Spinal cord (tissue), 9 donors: ENCODE measurements at regions not wholly inside any gene's neighbourhood (a gene's known extent, or its start where the extent isn't known, plus 50 kb on each side); places are given as distances from the start of the nearest gene placed in this dataset.
"Not testable (repeated sequence)": the region's sequence is repeated elsewhere in the genome, so short reads cannot be mapped to it uniquely, and the experiment has no call there.

Experiments used
- DNase-seq, 6 donors: peaks; one replicate each; pipeline versions ENCODE4 v3.0.0 to v3.0.0-alpha.2; 2013 to 2015; ENCODE audit warnings: low spot score in 6 of 6, low read depth in 4 of 6
- H3K27ac ChIP-seq: one replicate; pipeline ENCODE4 v1.5.1; 2013; ENCODE audit warnings: low read depth, low read length, control low read depth
- H3K27me3 ChIP-seq: one replicate; pipeline ENCODE4 v1.6.1; 2013; ENCODE audit warnings: low read length; ENCODE audit not compliant: control insufficient read depth, insufficient read depth
- H3K36me3 ChIP-seq: one replicate; pipeline ENCODE4 v1.6.1; 2013; ENCODE audit warnings: low read length; ENCODE audit not compliant: control insufficient read depth, insufficient read depth
- H3K4me1 ChIP-seq: one replicate; pipeline ENCODE4 v1.6.1; 2013; ENCODE audit warnings: low read length; ENCODE audit not compliant: control insufficient read depth, insufficient read depth
- H3K4me3 ChIP-seq: one replicate; pipeline ENCODE4 v1.5.1; 2013; ENCODE audit warnings: low read depth, low read length, control low read depth
- H3K9me3 ChIP-seq: one replicate; pipeline ENCODE4 v1.6.1; 2013; ENCODE audit warnings: low read length; ENCODE audit not compliant: control insufficient read depth, insufficient read depth
- WGBS: methylation state at CpG from one replicate; pipeline ENCODE4 v1.1.5; 2013; ENCODE audit warnings: missing lambda C conversion rate; ENCODE audit not compliant: insufficient coverage; 5-methylcytosine and 5-hydroxymethylcytosine counted together
- donor health status: healthy.

- no CpG with 5 or more reads among the region's 1 CpG for WGBS
- peak in 1 of 6 donors; percentile 64 for DNase-seq
Measured at GRCh38 chr18:29377346-29377745, 1200.4 kb upstream of the CDH2 start.

GRCh38 chr18:29373000-29373399 lies 1196.1 kb upstream of the CDH2 start:
- H3K36me3 ChIP-seq, result no peaks in the 10 kb centered on the region

More at GRCh38 chr18:29377346-29377745, 1200.4 kb upstream of the CDH2 start:
- Histone ChIP-seq H3K9me3 (peaks cover 3% of the 10 kb centered on the region), H3K27ac (no peak overlapping the region), H3K36me3 (no peaks in the 10 kb centered on the region), H3K4me3 (no peak overlapping the region), H3K4me1 (no peaks in the 10 kb centered on the region), H3K27me3 (no peaks in the 10 kb centered on the region)

GRCh38 chr18:29361843-29362242 lies 1184.9 kb upstream of the CDH2 start:
- DNase-seq, result no peak
- Histone ChIP-seq H3K27me3 (no peaks in the 10 kb centered on the region), H3K36me3 (no peaks in the 10 kb centered on the region), H3K27ac (no peak overlapping the region), H3K9me3 (no peaks in the 10 kb centered on the region), H3K4me1 (no peaks in the 10 kb centered on the region), H3K4me3 (no peak overlapping the region)
- 88% methylated on average over 12 of the region's 15 CpGs for WGBS

More at GRCh38 chr18:29373000-29373399, 1196.1 kb upstream of the CDH2 start:
- no CpG with 5 or more reads among the region's 2 CpGs for whole genome bisulfite sequencing
- Histone ChIP-seq H3K4me1 (no peaks in the 10 kb centered on the region), H3K27ac (no peak overlapping the region), H3K4me3 (no peak overlapping the region), H3K27me3 (no peaks in the 10 kb centered on the region), H3K9me3 (peaks cover 3% of the 10 kb centered on the region)
- no peak for DNase-seq

- H3K27me3 ChIP-seq, H3K27ac ChIP-seq, H3K36me3 ChIP-seq, H3K4me1 ChIP-seq, H3K9me3 ChIP-seq, DNase-seq, H3K4me3 ChIP-seq: not testable (repeated sequence)
- 40% methylated on average over 3 of the region's 4 CpGs for WGBS
Measured at GRCh38 chr18:29360659-29361058, 1183.7 kb upstream of the CDH2 start.

- H3K27ac ChIP-seq, H3K4me3 ChIP-seq, H3K27me3 ChIP-seq, H3K9me3 ChIP-seq, H3K36me3 ChIP-seq, H3K4me1 ChIP-seq, DNase-seq: not testable (repeated sequence)
Measured at GRCh38 chr18:29359222-29359621, 1182.3 kb upstream of the CDH2 start.

- 100% methylated on average over 1 of the region's 1 CpG for WGBS
- H3K4me1 ChIP-seq, result no peaks in the 10 kb centered on the region
- no peak overlapping the region for H3K27ac ChIP-seq
- no peaks in the 10 kb centered on the region for H3K9me3 ChIP-seq
- DNase-seq, result no peak
- H3K36me3 ChIP-seq, result no peaks in the 10 kb centered on the region
- H3K27me3 ChIP-seq, result no peaks in the 10 kb centered on the region
- H3K4me3 ChIP-seq, result no peak overlapping the region
Measured at GRCh38 chr18:29351171-29351570, 1174.2 kb upstream of the CDH2 start.

- no peaks in the 10 kb centered on the region for H3K27me3 ChIP-seq
- WGBS, result no CpG with 5 or more reads among the region's 2 CpGs
- H3K36me3 ChIP-seq, result no peaks in the 10 kb centered on the region
- no peaks in the 10 kb centered on the region for H3K4me1 ChIP-seq
- no peak for DNase-seq
- no peak overlapping the region for H3K27ac ChIP-seq
- no peaks in the 10 kb centered on the region for H3K9me3 ChIP-seq
- H3K4me3 ChIP-seq, result no peak overlapping the region
Measured at GRCh38 chr18:29328932-29329331, 1152.0 kb upstream of the CDH2 start.

- no CpG with 5 or more reads among the region's 2 CpGs for WGBS
- Histone ChIP-seq H3K27me3 (no peaks in the 10 kb centered on the region), H3K4me3 (no peak overlapping the region), H3K4me1 (no peaks in the 10 kb centered on the region), H3K36me3 (no peaks in the 10 kb centered on the region), H3K27ac (no peak overlapping the region), H3K9me3 (no peaks in the 10 kb centered on the region)
- peak in 2 of 6 donors; percentile 14 to 82 for DNase-seq
Measured at GRCh38 chr18:29326214-29326613, 1149.3 kb upstream of the CDH2 start.

GRCh38 chr18:29321561-29321960 lies 1144.6 kb upstream of the CDH2 start:
- no peaks in the 10 kb centered on the region for H3K4me1 ChIP-seq
- DNase-seq, result no peak
- H3K27me3 ChIP-seq, result no peaks in the 10 kb centered on the region
- no peaks in the 10 kb centered on the region for H3K36me3 ChIP-seq
- H3K27ac ChIP-seq, result no peak overlapping the region
- WGBS, result no CpG with 5 or more reads among the region's 1 CpG
- H3K9me3 ChIP-seq, result no peaks in the 10 kb centered on the region
- no peak overlapping the region for H3K4me3 ChIP-seq

GRCh38 chr18:29313312-29313711 lies 1136.4 kb upstream of the CDH2 start:
- H3K4me1 ChIP-seq, result no peaks in the 10 kb centered on the region
- H3K27ac ChIP-seq, result no peak overlapping the region
- H3K9me3 ChIP-seq, result no peaks in the 10 kb centered on the region
- no peak overlapping the region for H3K4me3 ChIP-seq
- no peaks in the 10 kb centered on the region for H3K27me3 ChIP-seq
- WGBS, result no CpG with 5 or more reads among the region's 1 CpG
- H3K36me3 ChIP-seq, result no peaks in the 10 kb centered on the region
- no peak for DNase-seq
